LNCaP clone FGC (cell line): ENCODE measurements at regions not wholly inside any gene's neighbourhood (a gene's known extent, or its start where the extent isn't known, plus 50 kb on each side); places are given as distances from the start of the nearest gene placed in this dataset.

ENCODE experiments used
- DNase-seq: peaks from one replicate; pipeline ENCODE4 v3.0.0-alpha.2; 2011; ENCODE audit warnings: low read depth
- H3K4me3 ChIP-seq: 2 replicates; pipeline ENCODE4 v1.5.1; 2011; ENCODE audit warnings: mild to moderate bottlenecking, low read depth, low read length, control low read depth
- CTCF ChIP-seq: IDR thresholded peaks from 2 replicates; pipeline ENCODE4 v1.5.1; 2012; ENCODE audit warnings: mild to moderate bottlenecking; ENCODE audit not compliant: control insufficient read depth, insufficient read depth; ENCODE audit errors: extremely low read depth

- no peak overlapping the region for H3K4me3 ChIP-seq
- DNase-seq = no peak
- no peak for TF ChIP-seq CTCF
Measured at GRCh38 chr3:26425076-26425475, 197.5 kb upstream of the LRRC3B start.

GRCh38 chr3:26428992-26429391 lies 193.6 kb upstream of the LRRC3B start:
- no peak for TF ChIP-seq CTCF
- DNase-seq = no peak
- H3K4me3 ChIP-seq = no peak overlapping the region

- no peak overlapping the region for H3K4me3 ChIP-seq
- TF ChIP-seq CTCF = no peak
- no peak for DNase-seq
Measured at GRCh38 chr3:26437678-26438077, 184.9 kb upstream of the LRRC3B start.

- DNase-seq = no peak
- H3K4me3 ChIP-seq = no peak overlapping the region
- no peak for TF ChIP-seq CTCF
Measured at GRCh38 chr3:26438325-26438940, 184.1 kb upstream of the LRRC3B start.

GRCh38 chr3:26438981-26439884 lies 183.3 kb upstream of the LRRC3B start:
- DNase-seq = peak; percentile 74

GRCh38 chr3:26449996-26450395 lies 172.6 kb upstream of the LRRC3B start:
- H3K4me3 ChIP-seq = no peak overlapping the region
- no peak for DNase-seq
- no peak for TF ChIP-seq CTCF

More at GRCh38 chr3:26438981-26439884, 183.3 kb upstream of the LRRC3B start:
- no peak overlapping the region for H3K4me3 ChIP-seq
- TF ChIP-seq CTCF = no peak
